AG04449 (cell line): ENCODE measurements at regions not wholly inside any gene's neighbourhood (a gene's known extent, or its start where the extent isn't known, plus 50 kb on each side); places are given as distances from the start of the nearest gene placed in this dataset.
"Not testable (repeated sequence)": the region's sequence is repeated elsewhere in the genome, so short reads cannot be mapped to it uniquely, and the experiment has no call there.

ENCODE experiments used
- CTCF ChIA-PET: fragments of 350-600 bp; formaldehyde crosslinking; extraction: SDS; loops from one replicate; lab custom pipeline; 2021; ENCODE audit warnings: antibody characterized with exemption; lab: Yijun Ruan, JAX
- POLR2A ChIA-PET: fragments of 400-600, 350-600 bp; formaldehyde crosslinking; extraction: SDS; loops from one replicate; lab custom pipeline; 2020; ENCODE audit warnings: antibody characterized with exemption, inconsistent platforms; lab: Yijun Ruan, JAX
- DNase-seq: peaks from one replicate; pipeline ENCODE4 v3.0.0-alpha.2; 2010; ENCODE audit warnings: low read depth, low spot score
- H3K4me3 ChIP-seq: 2 replicates; pipeline ENCODE4 v1.5.1; 2011; ENCODE audit warnings: low read depth, mild to moderate bottlenecking, control low read depth, low read length
- TF ChIP-seq, protein P1 (sequence below): IDR thresholded peaks from one replicate; pipeline ENCODE4 v1.5.1; 2011; ENCODE audit warnings: mild to moderate bottlenecking, moderate library complexity, low read length, control low read depth, inconsistent platforms; ENCODE audit not compliant: insufficient read depth; ENCODE audit errors: missing control alignments

DNA sequence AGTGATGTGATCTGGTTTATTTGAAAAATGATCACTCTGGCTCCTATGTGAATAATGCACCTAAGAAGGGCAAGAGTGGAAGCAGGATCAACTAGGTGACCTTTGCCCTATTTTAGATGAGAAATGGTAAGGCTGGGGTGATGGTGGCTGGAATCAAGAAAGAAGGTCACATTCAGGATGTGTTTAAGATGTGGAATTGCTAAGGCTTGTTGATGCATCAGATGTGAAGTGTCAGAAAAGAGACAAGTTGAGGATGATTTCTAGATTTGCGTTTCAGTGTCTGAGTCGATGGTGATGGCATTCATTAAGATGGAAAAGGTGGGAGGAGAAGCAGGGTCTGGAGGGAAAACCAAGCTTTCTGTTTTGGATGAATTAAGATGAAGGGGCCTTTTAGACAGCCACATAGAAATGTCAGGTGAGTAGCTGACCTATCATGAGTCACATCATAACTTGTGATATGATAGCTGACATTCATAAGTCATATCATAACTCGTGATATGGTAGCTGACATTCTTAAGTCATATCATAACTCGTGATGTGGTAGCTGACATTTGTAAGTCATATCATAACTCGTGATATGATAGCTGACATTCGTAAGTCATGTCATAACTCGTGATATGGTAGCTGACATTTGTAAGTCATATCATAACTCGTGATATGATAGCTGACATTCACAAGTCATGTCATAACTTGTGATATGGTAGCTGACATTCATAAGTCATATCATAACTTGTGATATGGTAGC, 101.2 kb upstream of the SEC11C start:
- TF ChIP-seq, protein P1, sequence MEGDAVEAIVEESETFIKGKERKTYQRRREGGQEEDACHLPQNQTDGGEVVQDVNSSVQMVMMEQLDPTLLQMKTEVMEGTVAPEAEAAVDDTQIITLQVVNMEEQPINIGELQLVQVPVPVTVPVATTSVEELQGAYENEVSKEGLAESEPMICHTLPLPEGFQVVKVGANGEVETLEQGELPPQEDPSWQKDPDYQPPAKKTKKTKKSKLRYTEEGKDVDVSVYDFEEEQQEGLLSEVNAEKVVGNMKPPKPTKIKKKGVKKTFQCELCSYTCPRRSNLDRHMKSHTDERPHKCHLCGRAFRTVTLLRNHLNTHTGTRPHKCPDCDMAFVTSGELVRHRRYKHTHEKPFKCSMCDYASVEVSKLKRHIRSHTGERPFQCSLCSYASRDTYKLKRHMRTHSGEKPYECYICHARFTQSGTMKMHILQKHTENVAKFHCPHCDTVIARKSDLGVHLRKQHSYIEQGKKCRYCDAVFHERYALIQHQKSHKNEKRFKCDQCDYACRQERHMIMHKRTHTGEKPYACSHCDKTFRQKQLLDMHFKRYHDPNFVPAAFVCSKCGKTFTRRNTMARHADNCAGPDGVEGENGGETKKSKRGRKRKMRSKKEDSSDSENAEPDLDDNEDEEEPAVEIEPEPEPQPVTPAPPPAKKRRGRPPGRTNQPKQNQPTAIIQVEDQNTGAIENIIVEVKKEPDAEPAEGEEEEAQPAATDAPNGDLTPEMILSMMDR: no peak
- ChIA-PET POLR2A (interaction anchor here (0.7 kb wide), 1 partner anchor 39 kb away, joined by 3 read pairs; no protein-coding TSS in a partner anchor), CTCF (interaction anchor here (0.7 to 2.0 kb wide), 3 partner anchors 8 to 270 kb away, joined by 3 to 6 read pairs (median 4); no protein-coding TSS in a partner anchor)
- H3K4me3 ChIP-seq: no peak overlapping the region
- DNase-seq: no peak

GRCh38 chr18:59039040-59039320, 100.7 kb upstream of the SEC11C start:
- POLR2A ChIA-PET: interaction anchor here (0.7 kb wide), 1 partner anchor 40 kb away, joined by 3 read pairs; no protein-coding TSS in a partner anchor
- DNase-seq, H3K4me3 ChIP-seq: not testable (repeated sequence)
- CTCF ChIA-PET: interaction anchor here (0.7 to 2.0 kb wide), 4 partner anchors 8 to 270 kb away, joined by 3 to 6 read pairs (median 4); no protein-coding TSS in a partner anchor

DNA sequence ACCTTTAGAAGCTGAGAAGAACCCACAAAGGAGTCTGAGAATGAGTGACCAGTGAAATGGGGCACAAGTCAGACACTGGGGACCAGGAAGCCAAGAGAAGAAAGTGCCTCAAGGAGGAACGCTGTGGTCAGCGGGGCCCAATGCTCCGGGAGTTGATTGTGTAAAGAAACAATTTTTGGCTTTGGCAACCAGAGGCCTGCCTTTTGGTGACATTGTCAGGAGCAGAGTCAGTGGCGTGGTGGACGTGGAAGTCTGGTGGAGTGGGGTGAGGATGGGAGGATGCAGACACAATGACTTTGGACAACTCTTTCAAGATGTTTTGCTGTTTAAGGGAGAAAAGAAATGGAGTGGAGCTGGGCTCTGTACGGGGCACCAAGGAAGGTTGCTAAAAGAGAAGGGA, 100.2 kb upstream of the SEC11C start:
- ChIA-PET POLR2A (interaction anchor here (0.7 kb wide), 1 partner anchor 40 kb away, joined by 3 read pairs; no protein-coding TSS in a partner anchor), CTCF (interaction anchor here (0.7 to 2.0 kb wide), 5 partner anchors 9 to 271 kb away, joined by 3 to 6 read pairs (median 3); no protein-coding TSS in a partner anchor)
- TF ChIP-seq, protein P1: no peak
- no peak for DNase-seq
- H3K4me3 ChIP-seq: no peak overlapping the region

- POLR2A ChIA-PET: no interaction called here
- CTCF ChIA-PET: interaction anchor here (1.0 kb wide), 2 partner anchors 16 to 30 kb away, joined by 4 read pairs; no protein-coding TSS in a partner anchor
- TF ChIP-seq, protein P1: no peak
Observed at GRCh38 chr18:59040770-59041148, 98.9 kb upstream of the SEC11C start.

DNA sequence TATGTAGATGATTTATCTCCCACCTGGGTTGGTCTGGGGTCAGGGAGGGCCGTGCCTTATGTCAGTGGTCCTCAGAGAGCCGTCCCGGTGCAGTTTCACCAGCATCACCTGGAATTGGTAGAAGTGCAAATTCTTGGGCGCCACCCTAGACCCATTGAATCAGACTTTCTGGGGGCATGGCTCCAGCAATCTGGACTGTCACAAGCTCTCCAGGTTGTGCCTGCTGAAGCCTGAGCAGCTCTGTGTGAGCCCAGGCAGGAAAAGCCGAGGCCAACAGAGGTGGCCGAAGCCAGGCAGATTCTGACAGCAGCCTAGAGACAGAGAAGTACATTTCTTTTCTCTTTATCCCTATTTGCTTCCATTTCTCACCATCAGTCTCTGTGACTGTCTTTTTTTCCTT, 98.4 kb upstream of the SEC11C start:
- CTCF ChIA-PET: interaction anchor here (1.9 to 2.4 kb wide), 2 partner anchors 259 to 273 kb away, joined by 7 to 9 read pairs; no protein-coding TSS in a partner anchor
- H3K4me3 ChIP-seq: no peak overlapping the region
- no peak for DNase-seq
- POLR2A ChIA-PET: no interaction called here
- TF ChIP-seq, protein P1: no peak

More at GRCh38 chr18:59040770-59041148, 98.9 kb upstream of the SEC11C start:
- DNase-seq: no peak
- no peak overlapping the region for H3K4me3 ChIP-seq

DNA sequence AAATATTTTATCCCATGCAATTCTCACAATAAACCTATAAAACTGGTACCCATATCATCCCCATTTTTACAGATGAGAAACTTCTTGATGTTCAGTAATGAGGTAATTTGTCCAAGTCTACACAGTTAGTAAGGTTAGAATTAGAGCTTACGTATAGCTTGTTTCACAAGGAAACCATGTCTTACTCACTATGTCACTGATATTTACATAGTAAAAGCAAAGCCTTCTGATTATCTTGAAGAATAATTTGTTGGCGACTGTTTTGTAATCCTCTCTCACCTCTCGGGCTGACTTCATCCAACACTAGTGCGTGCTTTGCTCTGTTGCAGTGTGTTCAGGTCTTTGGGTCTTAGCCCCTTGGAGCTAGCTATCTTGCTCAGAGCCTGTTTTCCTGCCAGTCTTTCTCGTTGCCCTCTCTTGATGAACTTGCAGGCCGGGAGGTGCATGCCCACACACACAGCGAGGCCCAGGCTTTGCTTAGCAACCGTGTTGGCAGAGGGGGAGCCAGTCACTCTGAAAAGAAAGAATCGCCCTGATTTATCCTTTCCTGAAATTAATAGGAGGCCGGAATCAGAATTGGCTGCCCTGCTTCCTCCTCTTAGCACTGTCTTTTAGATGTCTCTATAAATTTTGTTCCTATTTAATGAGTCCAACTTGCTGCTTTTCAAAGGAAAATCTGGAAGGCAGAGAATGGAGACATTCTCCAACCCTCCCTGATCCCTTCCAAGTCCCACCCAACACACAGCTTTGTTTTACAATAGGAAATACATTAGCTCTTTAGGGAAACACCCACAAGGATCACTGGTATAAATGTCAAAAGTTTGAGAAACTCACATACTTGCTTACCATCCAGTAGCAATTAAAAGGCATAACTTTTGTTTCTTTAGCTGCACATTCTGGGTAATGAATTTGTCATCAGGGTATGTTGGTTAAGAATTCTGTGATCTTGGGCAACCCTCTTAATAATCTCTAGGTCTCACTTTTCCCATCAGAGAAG, 97.6 kb upstream of the SEC11C start:
- no peak overlapping the region for H3K4me3 ChIP-seq
- no peak for DNase-seq
- POLR2A ChIA-PET: no interaction called here
- CTCF ChIA-PET: interaction anchor here (1.4 to 2.4 kb wide), 4 partner anchors 16 to 273 kb away, joined by 3 to 9 read pairs (median 6); no protein-coding TSS in a partner anchor
- TF ChIP-seq, protein P1: no peak
